GM21447 (cell line): ENCODE measurements at regions not wholly inside any gene's neighbourhood (a gene's known extent, or its start where the extent isn't known, plus 50 kb on each side); places are given as distances from the start of the nearest gene placed in this dataset.
"Not testable (repeated sequence)": the region's sequence is repeated elsewhere in the genome, so short reads cannot be mapped to it uniquely, and the experiment has no call there.

Source experiments
- ATAC-seq: cut with Tn5 transposase; IDR thresholded peaks from one replicate; pipeline ENCODE4 v1.9.1; 2021; ENCODE audit not compliant: unreplicated experiment

GRCh38 chr4:148962539-148963290 is 520.5 kb upstream of the NR3C2 start:
- no peak for ATAC-seq

DNA sequence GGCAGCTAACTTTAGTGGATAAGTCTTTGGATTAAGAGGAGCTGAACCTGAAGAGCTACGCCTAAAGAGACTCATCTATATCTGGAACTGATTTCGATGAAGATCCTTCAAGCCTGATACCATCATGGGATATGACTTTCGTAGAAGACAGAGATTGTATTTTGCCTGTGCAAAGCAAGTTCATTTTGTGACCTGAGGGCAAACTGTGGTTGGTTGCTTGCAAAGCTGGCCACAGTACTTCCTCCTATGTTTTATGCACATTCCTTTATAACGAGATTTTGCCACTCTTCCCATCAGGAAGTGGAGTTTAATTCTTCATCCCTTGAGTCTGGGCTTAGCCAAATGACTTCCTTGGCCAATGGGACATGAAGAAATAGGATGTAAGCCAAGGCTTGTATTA is 519.3 kb upstream of the NR3C2 start:
- ATAC-seq = no peak

DNA sequence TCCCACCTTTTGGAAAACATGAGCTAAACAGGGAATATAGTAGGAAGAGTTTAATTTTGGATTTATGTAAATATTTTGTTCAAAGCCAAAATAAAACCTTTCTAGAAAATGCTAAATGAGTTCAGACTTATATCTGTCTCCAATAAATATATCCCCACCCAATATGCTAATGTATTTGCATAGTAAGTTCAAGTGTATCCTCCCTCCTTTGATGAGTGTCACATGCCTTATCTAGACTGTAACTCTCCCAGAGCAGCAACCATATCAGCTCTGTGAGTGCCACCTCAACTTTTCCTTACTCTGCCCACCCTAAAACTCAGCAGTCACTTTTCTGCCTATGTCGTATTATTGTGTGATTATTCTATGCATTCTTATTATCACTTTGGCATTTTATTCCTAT is 516.1 kb upstream of the NR3C2 start:
- no peak for ATAC-seq

DNA sequence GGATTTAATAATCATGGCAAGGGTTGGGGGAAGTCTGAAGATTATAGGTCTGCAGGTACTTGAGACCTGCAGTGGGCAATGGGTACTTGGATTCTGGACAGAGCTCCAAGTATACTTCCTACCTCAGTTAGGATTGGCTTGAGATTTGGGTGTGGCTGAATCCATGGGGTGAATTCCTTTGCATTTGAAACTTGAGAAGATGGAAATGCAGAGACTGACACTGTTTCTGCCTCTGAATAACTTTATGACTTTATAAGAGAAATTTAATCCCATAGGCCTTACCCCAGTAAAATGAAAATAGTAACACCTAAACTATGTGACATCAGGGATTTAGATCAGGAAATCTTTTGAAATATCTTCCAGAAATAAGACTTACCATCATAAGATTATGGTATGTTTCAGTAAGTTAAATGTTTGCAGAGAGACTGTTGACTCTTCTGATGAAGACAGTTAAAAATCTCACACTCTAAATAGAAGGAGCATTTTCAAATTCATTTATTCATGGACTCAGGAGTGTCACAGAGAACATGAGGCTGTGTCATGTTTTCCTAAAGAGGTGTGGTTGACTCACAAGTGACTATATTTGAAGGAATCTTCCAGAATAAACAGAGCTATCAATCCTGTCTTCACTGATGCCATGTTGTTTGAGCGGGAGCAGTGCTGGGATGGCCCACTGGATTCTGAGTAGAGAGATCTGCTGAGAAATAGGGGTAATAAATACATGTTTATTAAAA is 513.5 kb upstream of the NR3C2 start:
- no peak for ATAC-seq

- ATAC-seq = no peak
These were observed 512.0 kb upstream of the NR3C2 start for GRCh38 chr4:148954011-148954749.

DNA sequence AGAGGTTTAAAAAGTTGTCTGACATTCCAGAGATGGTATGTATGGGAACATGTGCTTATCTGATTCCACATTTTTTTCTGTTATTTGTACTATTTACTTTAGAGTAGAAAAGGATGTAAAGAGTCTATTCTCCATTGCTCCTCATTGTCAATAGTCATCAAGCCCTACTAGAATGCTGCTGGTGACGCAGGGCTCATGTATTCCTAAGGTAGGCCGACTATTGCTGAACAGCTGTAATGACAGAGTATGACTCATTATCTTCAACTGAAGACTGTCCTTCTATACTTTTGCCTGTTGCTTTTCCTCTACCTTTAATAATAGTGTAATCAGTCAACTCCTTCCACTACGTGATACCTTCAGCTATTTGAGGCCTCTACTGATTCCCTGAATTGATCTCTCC is 509.1 kb upstream of the NR3C2 start:
- ATAC-seq = no peak

- no peak for ATAC-seq
These were observed 504.1 kb upstream of the NR3C2 start for GRCh38 chr4:148946271-148946670.

- no peak for ATAC-seq
These were observed 502.6 kb upstream of the NR3C2 start for GRCh38 chr4:148944839-148945219.

DNA sequence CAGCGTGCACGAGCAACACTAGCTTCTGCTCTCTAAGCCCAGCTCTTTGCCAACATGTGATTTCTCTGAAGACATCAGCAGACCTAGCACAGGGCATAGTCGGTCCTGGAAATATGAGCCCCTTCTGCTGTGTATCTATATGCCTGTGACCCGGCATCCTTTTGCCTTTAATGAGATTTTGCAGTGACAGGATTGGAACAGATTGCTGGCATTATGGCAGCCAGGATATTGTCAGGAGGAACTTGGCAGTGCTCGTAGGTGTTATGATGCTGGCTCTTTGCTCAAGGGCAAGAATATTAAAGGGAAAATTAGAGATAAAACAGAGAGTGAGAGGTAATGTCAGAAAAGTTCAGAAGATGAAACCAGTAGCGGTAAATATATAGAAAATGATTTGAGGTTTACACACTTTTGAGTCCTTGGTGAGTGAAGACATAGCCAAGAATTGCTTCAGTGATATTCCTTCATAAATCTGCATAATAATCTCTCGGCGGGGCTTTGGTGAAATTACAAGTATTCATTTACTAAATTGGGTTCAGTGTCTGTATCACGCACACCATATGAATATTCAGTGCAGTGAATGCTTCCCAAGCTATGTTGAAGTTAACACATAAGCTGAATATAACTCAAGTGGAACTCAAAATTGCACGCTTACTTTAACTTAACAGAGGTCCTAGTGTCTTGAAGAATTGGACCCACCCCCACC is 502.1 kb upstream of the NR3C2 start:
- ATAC-seq = no peak

- ATAC-seq = no peak
These were observed 492.8 kb upstream of the NR3C2 start for GRCh38 chr4:148934926-148935578.

- ATAC-seq = no peak
These were observed 484.4 kb upstream of the NR3C2 start for GRCh38 chr4:148926276-148927260.

DNA sequence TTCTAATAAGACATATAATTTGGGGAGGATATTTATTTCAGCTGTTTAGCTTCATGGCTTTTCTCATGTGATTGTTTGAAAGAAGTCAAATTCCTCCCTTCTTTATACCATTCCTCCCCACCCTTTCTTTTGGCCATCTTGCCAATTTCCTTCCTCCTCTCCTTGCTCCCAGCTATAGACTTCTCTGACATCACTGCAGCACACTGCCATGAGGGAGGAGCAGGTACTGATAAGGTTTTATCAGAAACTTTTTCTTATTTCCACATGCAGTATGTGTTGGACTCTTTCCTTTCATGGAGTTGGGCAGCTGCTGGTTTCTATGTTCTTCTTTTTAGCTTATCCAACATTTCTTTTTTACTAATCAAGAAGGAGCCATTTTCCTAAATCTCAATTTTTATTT is 481.7 kb upstream of the NR3C2 start:
- ATAC-seq = no peak

- ATAC-seq = no peak
These were observed 480.3 kb upstream of the NR3C2 start for GRCh38 chr4:148922497-148922896.

DNA sequence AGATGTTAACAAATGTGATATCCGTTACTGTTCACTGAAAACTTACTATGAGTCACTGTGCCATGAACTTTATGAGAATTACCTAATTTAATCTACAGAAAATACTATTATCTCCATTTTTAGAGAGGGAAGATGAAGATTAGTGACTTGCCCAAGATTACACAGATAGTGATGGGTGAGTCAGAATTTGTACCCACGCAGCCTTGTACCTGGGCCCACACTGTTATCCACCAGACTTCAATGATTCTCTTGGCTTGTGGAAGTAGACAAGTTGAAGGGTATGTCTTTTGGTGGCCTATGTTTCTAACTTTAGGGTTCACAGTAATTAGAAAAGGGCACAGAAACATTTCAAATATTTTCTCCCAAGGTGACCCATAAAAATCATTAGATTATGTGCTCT is 472.5 kb upstream of the NR3C2 start:
- no peak for ATAC-seq

- no peak for ATAC-seq
These were observed 472.1 kb upstream of the NR3C2 start for GRCh38 chr4:148914301-148914700.

DNA sequence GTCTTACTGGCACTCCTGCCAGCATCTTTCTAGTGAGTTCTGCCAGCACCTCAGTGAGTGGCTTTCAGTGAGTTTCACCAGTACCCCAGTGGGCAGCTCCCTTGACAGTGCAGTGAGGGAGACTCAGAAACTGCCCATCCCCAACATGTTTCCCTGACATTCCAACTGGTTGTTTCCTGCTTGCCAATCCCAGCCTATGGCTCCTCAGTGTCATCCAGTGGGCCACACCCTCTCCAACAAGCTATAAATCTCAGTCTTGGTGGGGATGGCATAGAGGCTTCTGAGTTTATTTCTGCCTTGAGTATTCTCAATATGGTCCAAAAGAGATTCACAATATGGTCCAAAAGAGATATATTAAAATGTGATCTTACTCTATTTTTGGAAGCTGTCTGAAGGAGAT is 461.2 kb upstream of the NR3C2 start:
- no peak for ATAC-seq

- ATAC-seq = no peak
These were observed 459.0 kb upstream of the NR3C2 start for GRCh38 chr4:148901075-148901705.

- not testable (repeated sequence) for ATAC-seq
These were observed 455.9 kb upstream of the NR3C2 start for GRCh38 chr4:148898139-148898538.

DNA sequence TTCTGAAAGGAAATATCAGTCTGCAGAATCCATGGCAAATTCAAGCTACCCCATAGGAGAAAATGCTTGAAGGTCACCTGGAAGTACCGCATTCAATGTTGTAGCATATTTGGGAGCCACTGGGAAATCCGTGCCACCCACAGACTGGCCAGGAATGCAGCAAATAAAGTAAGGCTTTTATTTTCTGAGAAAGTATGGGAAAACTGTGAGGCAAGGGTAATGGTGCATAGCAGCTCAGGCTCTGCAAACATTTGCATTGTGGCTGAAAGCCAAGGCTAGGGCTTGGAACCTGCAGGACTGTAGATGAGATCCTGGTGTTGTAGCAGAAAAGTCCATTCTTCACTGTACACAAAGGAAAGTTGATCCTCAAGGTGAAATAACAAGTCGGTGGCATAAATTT is 450.9 kb upstream of the NR3C2 start:
- ATAC-seq = no peak
